ENCODE measurements at regions not wholly inside any gene's neighbourhood (a gene's known extent, or its start where the extent isn't known, plus 50 kb on each side); places are given as distances from the start of the nearest gene placed in this dataset.

DNA sequence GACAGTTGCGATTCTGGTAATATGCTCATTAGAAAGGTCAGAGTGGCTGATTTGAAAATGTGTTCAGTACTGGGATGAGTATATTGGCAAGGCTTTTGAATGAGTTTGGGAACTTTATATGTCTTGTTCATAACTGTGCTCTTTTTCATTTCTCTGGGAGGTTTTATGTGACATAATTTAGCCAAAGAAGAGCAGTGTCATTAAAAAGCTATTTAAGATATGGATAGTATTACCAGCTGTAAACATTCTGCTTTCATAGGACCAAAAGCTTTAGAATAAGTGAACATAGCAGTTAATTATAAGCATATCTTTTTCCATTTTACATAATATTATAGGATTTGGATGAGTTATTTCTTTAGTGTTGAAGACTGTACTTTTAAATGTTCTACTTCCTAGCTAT lies 260.4 kb downstream of the TTC6 start:
- TF ChIP-seq, protein P1, sequence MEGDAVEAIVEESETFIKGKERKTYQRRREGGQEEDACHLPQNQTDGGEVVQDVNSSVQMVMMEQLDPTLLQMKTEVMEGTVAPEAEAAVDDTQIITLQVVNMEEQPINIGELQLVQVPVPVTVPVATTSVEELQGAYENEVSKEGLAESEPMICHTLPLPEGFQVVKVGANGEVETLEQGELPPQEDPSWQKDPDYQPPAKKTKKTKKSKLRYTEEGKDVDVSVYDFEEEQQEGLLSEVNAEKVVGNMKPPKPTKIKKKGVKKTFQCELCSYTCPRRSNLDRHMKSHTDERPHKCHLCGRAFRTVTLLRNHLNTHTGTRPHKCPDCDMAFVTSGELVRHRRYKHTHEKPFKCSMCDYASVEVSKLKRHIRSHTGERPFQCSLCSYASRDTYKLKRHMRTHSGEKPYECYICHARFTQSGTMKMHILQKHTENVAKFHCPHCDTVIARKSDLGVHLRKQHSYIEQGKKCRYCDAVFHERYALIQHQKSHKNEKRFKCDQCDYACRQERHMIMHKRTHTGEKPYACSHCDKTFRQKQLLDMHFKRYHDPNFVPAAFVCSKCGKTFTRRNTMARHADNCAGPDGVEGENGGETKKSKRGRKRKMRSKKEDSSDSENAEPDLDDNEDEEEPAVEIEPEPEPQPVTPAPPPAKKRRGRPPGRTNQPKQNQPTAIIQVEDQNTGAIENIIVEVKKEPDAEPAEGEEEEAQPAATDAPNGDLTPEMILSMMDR (IDR thresholded peaks at IDR 0.05), result no peak
- no peaks in the 10 kb centered on the region for H3K36me3 Mint-ChIP-seq (ENCODE audit: low read depth)
- no peak for DNase-seq (ENCODE audit: low spot score)
- H3K27ac Mint-ChIP-seq (ENCODE audit: unreplicated experiment), result no peak overlapping the region
- peaks cover 17% of the 10 kb centered on the region for H3K27me3 Mint-ChIP-seq (ENCODE audit: low read depth)
- H3K4me3 Mint-ChIP-seq (ENCODE audit: unreplicated experiment), result no peak overlapping the region
- no peaks in the 10 kb centered on the region for H3K4me1 Mint-ChIP-seq (ENCODE audit: low read depth)
- no peaks in the 10 kb centered on the region for H3K9me3 Mint-ChIP-seq (ENCODE audit: low read depth)

DNA sequence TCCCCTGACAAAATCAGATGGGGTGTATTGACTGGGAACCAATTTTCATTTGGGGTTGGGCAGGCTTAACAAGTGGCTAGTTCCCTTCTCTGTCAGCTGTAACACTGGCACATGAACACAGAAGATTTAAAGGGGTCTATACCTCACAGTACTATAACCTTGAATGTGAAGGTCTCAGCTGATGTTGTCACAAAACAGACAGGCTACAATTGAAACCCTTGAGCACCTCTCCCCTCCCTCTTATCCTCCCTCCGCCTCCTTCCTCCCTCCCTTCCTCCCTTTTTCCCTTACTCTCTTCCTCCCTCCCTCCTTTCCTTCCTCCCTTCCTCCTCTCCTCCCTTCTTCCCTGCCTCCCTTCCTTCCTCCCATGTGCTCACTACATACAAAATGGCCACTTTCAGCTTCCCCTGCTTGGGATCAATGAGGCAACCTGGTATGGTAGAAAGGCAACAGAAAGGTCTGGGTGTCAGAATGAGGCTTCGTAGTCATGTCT lies 262.4 kb downstream of the TTC6 start:
- peaks cover 14% of the 10 kb centered on the region for H3K27me3 Mint-ChIP-seq (ENCODE audit: low read depth)
- TF ChIP-seq, protein P1 (IDR thresholded peaks at IDR 0.05), result no peak

DNA sequence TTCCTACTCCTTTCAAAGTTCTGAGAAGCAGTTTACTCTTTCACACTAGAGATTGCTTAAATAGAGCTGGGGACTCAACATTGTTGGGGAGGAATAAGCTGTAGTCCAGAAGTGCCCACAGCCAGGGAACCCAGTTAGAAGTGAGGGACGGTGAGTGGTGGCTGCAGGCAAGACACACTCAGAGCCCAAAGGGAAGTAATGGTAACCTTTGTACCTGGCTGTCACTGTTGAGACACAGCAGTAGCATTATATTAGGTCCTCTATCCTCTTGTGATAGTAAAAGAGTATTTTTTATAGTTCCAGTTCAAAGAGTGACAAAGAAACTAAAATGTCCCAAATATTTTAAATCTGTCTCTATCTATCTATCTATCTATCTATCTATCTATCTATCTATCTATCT lies 263.3 kb downstream of the TTC6 start:
- Mint-ChIP-seq H3K27me3 (ENCODE audit: low read depth) (peaks cover 14% of the 10 kb centered on the region), H3K4me3 (ENCODE audit: unreplicated experiment) (no peak overlapping the region), H3K9me3 (ENCODE audit: low read depth) (peaks cover 2% of the 10 kb centered on the region), H3K27ac (ENCODE audit: unreplicated experiment) (no peak overlapping the region), H3K4me1 (ENCODE audit: low read depth) (no peaks in the 10 kb centered on the region), H3K36me3 (ENCODE audit: low read depth) (no peaks in the 10 kb centered on the region)
- TF ChIP-seq, protein P1 (IDR thresholded peaks at IDR 0.05), result no peak
- DNase-seq (ENCODE audit: low spot score), result no peak

More for the DNA sequence above, 262.4 kb downstream of the TTC6 start:
- Mint-ChIP-seq H3K9me3 (ENCODE audit: low read depth) (no peaks in the 10 kb centered on the region), H3K27ac (ENCODE audit: unreplicated experiment) (no peak overlapping the region), H3K4me3 (ENCODE audit: unreplicated experiment) (no peak overlapping the region), H3K4me1 (ENCODE audit: low read depth) (no peaks in the 10 kb centered on the region), H3K36me3 (ENCODE audit: low read depth) (no peaks in the 10 kb centered on the region)
- DNase-seq (ENCODE audit: low spot score), result no peak

GRCh38 chr14:37859177-37859576 lies 263.7 kb downstream of the TTC6 start:
- peaks cover 3% of the 10 kb centered on the region for H3K9me3 Mint-ChIP-seq (ENCODE audit: low read depth)
- TF ChIP-seq, protein P1 (IDR thresholded peaks at IDR 0.05), result no peak
- H3K27ac Mint-ChIP-seq (ENCODE audit: unreplicated experiment), result no peak overlapping the region
- H3K27me3 Mint-ChIP-seq (ENCODE audit: low read depth), result peaks cover 11% of the 10 kb centered on the region
- H3K4me1 Mint-ChIP-seq (ENCODE audit: low read depth), result no peaks in the 10 kb centered on the region
- no peaks in the 10 kb centered on the region for H3K36me3 Mint-ChIP-seq (ENCODE audit: low read depth)
- no peak overlapping the region for H3K4me3 Mint-ChIP-seq (ENCODE audit: unreplicated experiment)
- no peak for DNase-seq (ENCODE audit: low spot score)

DNA sequence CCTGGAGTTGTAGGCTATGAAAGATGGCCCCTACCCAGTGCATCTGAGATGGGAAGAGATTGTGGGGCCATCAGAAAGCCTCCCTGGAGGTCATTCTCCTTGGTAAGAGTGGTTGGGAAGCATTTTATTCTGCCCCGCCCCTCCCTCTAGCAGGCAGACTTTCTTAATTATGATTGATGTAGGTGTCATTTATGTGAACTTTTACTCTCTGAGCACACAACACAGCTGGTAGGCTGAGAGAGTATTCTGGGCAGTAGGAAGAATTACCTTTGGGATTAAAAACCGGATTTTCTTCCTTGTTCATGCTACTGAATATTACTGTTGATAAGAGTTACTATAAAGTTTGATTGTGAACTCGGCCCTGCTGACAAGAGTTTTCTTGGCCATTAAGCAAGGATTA lies 266.8 kb downstream of the TTC6 start:
- DNase-seq (ENCODE audit: low spot score), result no peak
- H3K9me3 Mint-ChIP-seq (ENCODE audit: low read depth), result peaks cover 3% of the 10 kb centered on the region
- no peaks in the 10 kb centered on the region for H3K36me3 Mint-ChIP-seq (ENCODE audit: low read depth)
- peaks cover 6% of the 10 kb centered on the region for H3K27me3 Mint-ChIP-seq (ENCODE audit: low read depth)
- TF ChIP-seq, protein P1 (IDR thresholded peaks at IDR 0.05), result no peak
- no peak overlapping the region for H3K4me3 Mint-ChIP-seq (ENCODE audit: unreplicated experiment)
- no peak overlapping the region for H3K27ac Mint-ChIP-seq (ENCODE audit: unreplicated experiment)
- H3K4me1 Mint-ChIP-seq (ENCODE audit: low read depth), result no peaks in the 10 kb centered on the region
